GM19372 (cell line): ENCODE measurements at regions not wholly inside any gene's neighbourhood (a gene's known extent, or its start where the extent isn't known, plus 50 kb on each side); places are given as distances from the start of the nearest gene placed in this dataset.

ENCODE experiments used
- ATAC-seq: cut with Tn5 transposase; IDR thresholded peaks from one replicate; pipeline ENCODE4 v1.9.1; 2021; ENCODE audit warnings: mild to moderate bottlenecking, low read depth, moderate library complexity; ENCODE audit not compliant: unreplicated experiment

GRCh38 chr3:104831071-104831470 is 535.6 kb upstream of the ALCAM start:
- ATAC-seq = no peak

- ATAC-seq = no peak
These were observed 534.2 kb upstream of the ALCAM start for GRCh38 chr3:104832530-104832929.

GRCh38 chr3:104835376-104835775 is 531.3 kb upstream of the ALCAM start:
- no peak for ATAC-seq

- ATAC-seq = no peak
These were observed 520.4 kb upstream of the ALCAM start for GRCh38 chr3:104846270-104846669.

GRCh38 chr3:104849070-104849469 is 517.6 kb upstream of the ALCAM start:
- ATAC-seq = no peak

- ATAC-seq = no peak
These were observed 512.2 kb upstream of the ALCAM start for GRCh38 chr3:104854468-104854867.

GRCh38 chr3:104855702-104856101 is 511.0 kb upstream of the ALCAM start:
- ATAC-seq = no peak

- no peak for ATAC-seq
These were observed 510.0 kb upstream of the ALCAM start for GRCh38 chr3:104856741-104857140.

- no peak for ATAC-seq
These were observed 498.4 kb upstream of the ALCAM start for GRCh38 chr3:104868291-104868690.

- no peak for ATAC-seq
These were observed 496.4 kb upstream of the ALCAM start for GRCh38 chr3:104870276-104870675.

- no peak for ATAC-seq
These were observed 493.4 kb upstream of the ALCAM start for GRCh38 chr3:104873331-104873730.

- ATAC-seq = no peak
These were observed 488.3 kb upstream of the ALCAM start for GRCh38 chr3:104878395-104878794.

GRCh38 chr3:104879919-104880318 is 486.8 kb upstream of the ALCAM start:
- ATAC-seq = no peak

GRCh38 chr3:104885214-104885814 is 481.4 kb upstream of the ALCAM start:
- no peak for ATAC-seq

GRCh38 chr3:104886220-104886995 is 480.3 kb upstream of the ALCAM start:
- no peak for ATAC-seq

- no peak for ATAC-seq
These were observed 479.6 kb upstream of the ALCAM start for GRCh38 chr3:104887069-104887468.

GRCh38 chr3:104887619-104888018 is 479.1 kb upstream of the ALCAM start:
- ATAC-seq = no peak

GRCh38 chr3:104892044-104892443 is 474.7 kb upstream of the ALCAM start:
- no peak for ATAC-seq

GRCh38 chr3:104896624-104897023 is 470.1 kb upstream of the ALCAM start:
- ATAC-seq = no peak

- ATAC-seq = no peak
These were observed 465.3 kb upstream of the ALCAM start for GRCh38 chr3:104901396-104901795.

- no peak for ATAC-seq
These were observed 463.6 kb upstream of the ALCAM start for GRCh38 chr3:104903064-104903463.

GRCh38 chr3:104906001-104906639 is 460.6 kb upstream of the ALCAM start:
- ATAC-seq = no peak
